ENCODE measurements at regions not wholly inside any gene's neighbourhood (a gene's known extent, or its start where the extent isn't known, plus 50 kb on each side); places are given as distances from the start of the nearest gene placed in this dataset.

DNA sequence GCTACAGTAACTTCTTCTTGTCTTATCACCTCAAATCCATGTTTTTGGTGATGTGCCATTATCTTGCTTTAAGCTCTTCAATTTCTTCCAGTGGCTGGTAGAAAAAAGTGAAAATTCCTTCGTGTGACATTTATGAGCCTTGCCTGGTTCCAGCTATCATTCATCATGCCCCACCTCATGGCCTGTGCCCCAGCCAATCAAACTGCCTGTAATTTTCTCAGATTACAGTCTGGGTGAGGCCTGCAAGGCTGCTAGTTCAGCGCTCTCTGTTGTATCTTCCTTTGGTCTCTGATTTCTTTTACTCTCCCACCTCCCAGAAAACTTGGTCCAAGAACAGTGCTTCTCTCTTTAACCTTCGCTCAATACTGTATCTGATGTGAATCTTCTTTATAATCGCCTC lies 249.3 kb upstream of the ZNF717 start:
- TF ChIP-seq EGR1 (IDR thresholded peaks at IDR 0.05) (no peak), CREB1 (IDR thresholded peaks at IDR 0.05; ENCODE audit: low read depth) (no peak), FOXM1 (IDR thresholded peaks at IDR 0.05; ENCODE audit: borderline replicate concordance, low read depth) (no peak), YY1 (IDR thresholded peaks at IDR 0.05; ENCODE audit: low read depth) (no peak), RAD21 (IDR thresholded peaks at IDR 0.05; ENCODE audit: low read depth) (no peak)
- TF ChIP-seq, protein P1, sequence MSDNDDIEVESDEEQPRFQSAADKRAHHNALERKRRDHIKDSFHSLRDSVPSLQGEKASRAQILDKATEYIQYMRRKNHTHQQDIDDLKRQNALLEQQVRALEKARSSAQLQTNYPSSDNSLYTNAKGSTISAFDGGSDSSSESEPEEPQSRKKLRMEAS (IDR thresholded peaks at IDR 0.05): no peak
- TF ChIP-seq, protein P2, sequence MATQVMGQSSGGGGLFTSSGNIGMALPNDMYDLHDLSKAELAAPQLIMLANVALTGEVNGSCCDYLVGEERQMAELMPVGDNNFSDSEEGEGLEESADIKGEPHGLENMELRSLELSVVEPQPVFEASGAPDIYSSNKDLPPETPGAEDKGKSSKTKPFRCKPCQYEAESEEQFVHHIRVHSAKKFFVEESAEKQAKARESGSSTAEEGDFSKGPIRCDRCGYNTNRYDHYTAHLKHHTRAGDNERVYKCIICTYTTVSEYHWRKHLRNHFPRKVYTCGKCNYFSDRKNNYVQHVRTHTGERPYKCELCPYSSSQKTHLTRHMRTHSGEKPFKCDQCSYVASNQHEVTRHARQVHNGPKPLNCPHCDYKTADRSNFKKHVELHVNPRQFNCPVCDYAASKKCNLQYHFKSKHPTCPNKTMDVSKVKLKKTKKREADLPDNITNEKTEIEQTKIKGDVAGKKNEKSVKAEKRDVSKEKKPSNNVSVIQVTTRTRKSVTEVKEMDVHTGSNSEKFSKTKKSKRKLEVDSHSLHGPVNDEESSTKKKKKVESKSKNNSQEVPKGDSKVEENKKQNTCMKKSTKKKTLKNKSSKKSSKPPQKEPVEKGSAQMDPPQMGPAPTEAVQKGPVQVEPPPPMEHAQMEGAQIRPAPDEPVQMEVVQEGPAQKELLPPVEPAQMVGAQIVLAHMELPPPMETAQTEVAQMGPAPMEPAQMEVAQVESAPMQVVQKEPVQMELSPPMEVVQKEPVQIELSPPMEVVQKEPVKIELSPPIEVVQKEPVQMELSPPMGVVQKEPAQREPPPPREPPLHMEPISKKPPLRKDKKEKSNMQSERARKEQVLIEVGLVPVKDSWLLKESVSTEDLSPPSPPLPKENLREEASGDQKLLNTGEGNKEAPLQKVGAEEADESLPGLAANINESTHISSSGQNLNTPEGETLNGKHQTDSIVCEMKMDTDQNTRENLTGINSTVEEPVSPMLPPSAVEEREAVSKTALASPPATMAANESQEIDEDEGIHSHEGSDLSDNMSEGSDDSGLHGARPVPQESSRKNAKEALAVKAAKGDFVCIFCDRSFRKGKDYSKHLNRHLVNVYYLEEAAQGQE (IDR thresholded peaks at IDR 0.05; ENCODE audit: low read depth): no peak

GRCh38 chr3:76035117-76035516 lies 249.8 kb upstream of the ZNF717 start:
- TF ChIP-seq NFIC (IDR thresholded peaks at IDR 0.05) (no peak), FOXM1 (IDR thresholded peaks at IDR 0.05; ENCODE audit: borderline replicate concordance, low read depth) (no peak), TEAD4 (IDR thresholded peaks at IDR 0.05) (no peak), TCF12 (IDR thresholded peaks at IDR 0.05; ENCODE audit: low read depth) (no peak)
- TF ChIP-seq, protein P3, sequence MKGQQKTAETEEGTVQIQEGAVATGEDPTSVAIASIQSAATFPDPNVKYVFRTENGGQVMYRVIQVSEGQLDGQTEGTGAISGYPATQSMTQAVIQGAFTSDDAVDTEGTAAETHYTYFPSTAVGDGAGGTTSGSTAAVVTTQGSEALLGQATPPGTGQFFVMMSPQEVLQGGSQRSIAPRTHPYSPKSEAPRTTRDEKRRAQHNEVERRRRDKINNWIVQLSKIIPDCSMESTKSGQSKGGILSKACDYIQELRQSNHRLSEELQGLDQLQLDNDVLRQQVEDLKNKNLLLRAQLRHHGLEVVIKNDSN (IDR thresholded peaks at IDR 0.05): no peak

DNA sequence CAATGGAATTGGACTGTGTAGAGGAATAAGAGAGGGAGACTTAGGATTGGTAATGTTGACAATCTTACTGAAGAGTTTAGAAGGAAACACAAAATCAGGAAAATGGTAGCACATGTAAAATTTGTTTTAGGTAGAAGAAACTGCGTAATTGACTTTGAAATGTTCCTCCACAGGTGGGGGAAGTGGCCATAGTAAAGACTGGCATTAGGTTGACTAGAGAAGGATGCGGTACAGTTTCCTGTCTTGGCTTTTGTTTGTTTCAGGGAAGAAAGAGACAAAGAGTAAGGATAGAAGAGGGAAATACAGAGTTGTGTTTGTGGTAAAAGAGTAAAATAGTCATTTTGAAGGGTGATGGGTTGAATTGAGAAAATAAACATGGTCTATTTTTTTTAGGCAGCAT lies 253.6 kb upstream of the ZNF717 start:
- TF ChIP-seq TAF1 (IDR thresholded peaks at IDR 0.05; ENCODE audit: low read depth) (no peak), FOXM1 (IDR thresholded peaks at IDR 0.05; ENCODE audit: borderline replicate concordance, low read depth) (no peak), TCF12 (IDR thresholded peaks at IDR 0.05; ENCODE audit: low read depth) (no peak), NFIC (IDR thresholded peaks at IDR 0.05) (no peak), EGR1 (IDR thresholded peaks at IDR 0.05) (no peak), CREB1 (IDR thresholded peaks at IDR 0.05; ENCODE audit: low read depth) (no peak), ZBTB7A (IDR thresholded peaks at IDR 0.05; ENCODE audit: low read depth) (no peak), EP300 (IDR thresholded peaks at IDR 0.05; ENCODE audit: borderline replicate concordance) (no peak), TEAD4 (IDR thresholded peaks at IDR 0.05) (no peak), CEBPB (IDR thresholded peaks at IDR 0.05) (no peak), YY1 (IDR thresholded peaks at IDR 0.05; ENCODE audit: low read depth) (no peak), RAD21 (IDR thresholded peaks at IDR 0.05; ENCODE audit: low read depth) (no peak)
- TF ChIP-seq, protein P1 (IDR thresholded peaks at IDR 0.05): no peak
- TF ChIP-seq, protein P3 (IDR thresholded peaks at IDR 0.05): no peak
- TF ChIP-seq, protein P2 (IDR thresholded peaks at IDR 0.05; ENCODE audit: low read depth): no peak

DNA sequence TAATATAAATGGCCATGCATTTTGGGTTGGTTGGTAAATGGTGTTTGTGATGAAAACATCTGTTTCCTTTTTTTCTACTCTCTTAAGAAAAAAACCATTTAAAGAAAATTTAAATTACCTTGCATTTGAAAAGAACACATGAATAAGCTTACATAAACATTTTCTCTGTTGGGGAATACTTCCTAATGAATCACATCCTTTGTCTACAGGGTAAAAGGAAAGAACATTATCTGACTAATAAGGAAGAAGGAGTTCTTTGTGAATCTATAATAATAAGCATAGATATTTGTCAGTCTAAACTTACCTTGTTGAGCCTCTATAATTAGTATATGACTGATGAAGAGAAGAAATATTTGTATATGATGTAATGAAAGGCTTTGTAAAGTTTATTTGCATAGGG lies 254.1 kb upstream of the ZNF717 start:
- TF ChIP-seq YY1 (IDR thresholded peaks at IDR 0.05; ENCODE audit: low read depth) (no peak), RAD21 (IDR thresholded peaks at IDR 0.05; ENCODE audit: low read depth) (no peak), CREB1 (IDR thresholded peaks at IDR 0.05; ENCODE audit: low read depth) (no peak), TCF12 (IDR thresholded peaks at IDR 0.05; ENCODE audit: low read depth) (no peak), TAF1 (IDR thresholded peaks at IDR 0.05; ENCODE audit: low read depth) (no peak), CEBPB (IDR thresholded peaks at IDR 0.05) (no peak), EGR1 (IDR thresholded peaks at IDR 0.05) (no peak)
- TF ChIP-seq, protein P1 (IDR thresholded peaks at IDR 0.05): no peak

GRCh38 chr3:76040946-76041345 lies 255.6 kb upstream of the ZNF717 start:
- TF ChIP-seq EP300 (IDR thresholded peaks at IDR 0.05; ENCODE audit: borderline replicate concordance) (no peak), TAF1 (IDR thresholded peaks at IDR 0.05; ENCODE audit: low read depth) (no peak), FOXM1 (IDR thresholded peaks at IDR 0.05; ENCODE audit: borderline replicate concordance, low read depth) (no peak), NFIC (IDR thresholded peaks at IDR 0.05) (no peak), CEBPB (IDR thresholded peaks at IDR 0.05) (no peak), CREB1 (IDR thresholded peaks at IDR 0.05; ENCODE audit: low read depth) (no peak), TEAD4 (IDR thresholded peaks at IDR 0.05) (no peak), TCF12 (IDR thresholded peaks at IDR 0.05; ENCODE audit: low read depth) (no peak), ZBTB7A (IDR thresholded peaks at IDR 0.05; ENCODE audit: low read depth) (no peak), YY1 (IDR thresholded peaks at IDR 0.05; ENCODE audit: low read depth) (no peak), EGR1 (IDR thresholded peaks at IDR 0.05) (no peak)
- TF ChIP-seq, protein P3 (IDR thresholded peaks at IDR 0.05): no peak
- TF ChIP-seq, protein P2 (IDR thresholded peaks at IDR 0.05; ENCODE audit: low read depth): no peak
- TF ChIP-seq, protein P1 (IDR thresholded peaks at IDR 0.05): no peak
